Activated CD8-positive, alpha-beta memory T cell treated with anti-CD3 and anti-CD28 coated beads, Interleukin-2, amount 10 ng/mL, durations not matched to agents 7 days and 5 days (primary cell): ENCODE measurements at regions not wholly inside any gene's neighbourhood (a gene's known extent, or its start where the extent isn't known, plus 50 kb on each side); places are given as distances from the start of the nearest gene placed in this dataset.
A peak's percentile ranks its signal among the peaks of the same experiment; 100 is the strongest.

Experiments
- ATAC-seq: fragments of 150-1000 bp; cut with Tn5 transposase; one replicate; pipeline ENCODE4 v1.10.0; 2021; ENCODE audit warnings: moderate library complexity
- CTCF ChIA-PET: fragments of 350-600 bp; sonication (Branson Sonifier 250); formaldehyde crosslinking; loops from one replicate; lab custom pipeline; 2021; ENCODE audit warnings: antibody characterized with exemption; lab: Charles Lee
- DNase-seq: peaks from one replicate; pipeline ENCODE4 v3.0.0-alpha.2; 2020
- H3K27ac Mint-ChIP-seq: one replicate; pipeline ENCODE4 v1.8.0; 2021; ENCODE audit warnings: mild to moderate bottlenecking, mixed read lengths
- H3K27me3 Mint-ChIP-seq: one replicate; pipeline ENCODE4 v1.8.0; 2021; ENCODE audit warnings: mixed read lengths
- H3K36me3 Mint-ChIP-seq: one replicate; pipeline ENCODE4 v1.8.0; 2021; ENCODE audit warnings: mild to moderate bottlenecking, mixed read lengths
- H3K4me1 Mint-ChIP-seq: one replicate; pipeline ENCODE4 v1.8.0; 2021; ENCODE audit warnings: mixed read lengths
- H3K4me3 Mint-ChIP-seq: one replicate; pipeline ENCODE4 v1.8.0; 2021; ENCODE audit warnings: mild to moderate bottlenecking, moderate library complexity, mixed read lengths
- H3K9me3 Mint-ChIP-seq: one replicate; pipeline ENCODE4 v1.8.0; 2022; ENCODE audit warnings: low read depth, mixed read lengths

- Mint-ChIP-seq H3K36me3 (no peaks in the 10 kb centered on the region), H3K4me3 (no peak overlapping the region), H3K9me3 (no peaks in the 10 kb centered on the region), H3K4me1 (no peaks in the 10 kb centered on the region), H3K27me3 (no peaks in the 10 kb centered on the region), H3K27ac (no peak overlapping the region)
- CTCF ChIA-PET = no interaction called here
- ATAC-seq = no peak
- DNase-seq = no peak
These were observed 198.4 kb upstream of the MEF2C start for GRCh38 chr5:89081360-89081759.

- ATAC-seq (no peak), DNase-seq (no peak)
- CTCF ChIA-PET = no interaction called here
- H3K4me3 Mint-ChIP-seq = no peak overlapping the region
- no peaks in the 10 kb centered on the region for H3K4me1 Mint-ChIP-seq
- H3K36me3 Mint-ChIP-seq = no peaks in the 10 kb centered on the region
- no peak overlapping the region for H3K27ac Mint-ChIP-seq
- H3K27me3 Mint-ChIP-seq = no peaks in the 10 kb centered on the region
- no peaks in the 10 kb centered on the region for H3K9me3 Mint-ChIP-seq
These were observed 197.6 kb upstream of the MEF2C start for GRCh38 chr5:89080467-89081116.

- Mint-ChIP-seq H3K4me1 (no peaks in the 10 kb centered on the region), H3K9me3 (no peaks in the 10 kb centered on the region), H3K4me3 (no peak overlapping the region), H3K27me3 (no peaks in the 10 kb centered on the region), H3K36me3 (no peaks in the 10 kb centered on the region), H3K27ac (no peak overlapping the region)
- DNase-seq (no peak), ATAC-seq (no peak)
- CTCF ChIA-PET = no interaction called here
These were observed 190.1 kb upstream of the MEF2C start for GRCh38 chr5:89072842-89073672.

GRCh38 chr5:89071941-89072331 is 189.0 kb upstream of the MEF2C start:
- CTCF ChIA-PET = no interaction called here
- H3K9me3 Mint-ChIP-seq = no peaks in the 10 kb centered on the region
- H3K36me3 Mint-ChIP-seq = no peaks in the 10 kb centered on the region
- no peaks in the 10 kb centered on the region for H3K4me1 Mint-ChIP-seq
- ATAC-seq (no peak), DNase-seq (no peak)
- H3K27me3 Mint-ChIP-seq = no peaks in the 10 kb centered on the region
- no peak overlapping the region for H3K27ac Mint-ChIP-seq
- no peak overlapping the region for H3K4me3 Mint-ChIP-seq

GRCh38 chr5:89071101-89071940 is 188.3 kb upstream of the MEF2C start:
- H3K4me3 Mint-ChIP-seq = no peak overlapping the region
- no peak for ATAC-seq
- CTCF ChIA-PET = no interaction called here
- DNase-seq = no peak
- no peak overlapping the region for H3K27ac Mint-ChIP-seq
- H3K4me1 Mint-ChIP-seq = peaks cover under 1% of the 10 kb centered on the region
- no peaks in the 10 kb centered on the region for H3K9me3 Mint-ChIP-seq
- no peaks in the 10 kb centered on the region for H3K27me3 Mint-ChIP-seq
- H3K36me3 Mint-ChIP-seq = no peaks in the 10 kb centered on the region

GRCh38 chr5:89069591-89069990 is 186.6 kb upstream of the MEF2C start:
- H3K9me3 Mint-ChIP-seq = no peaks in the 10 kb centered on the region
- ATAC-seq (no peak), DNase-seq (no peak)
- peaks cover 7% of the 10 kb centered on the region for H3K4me1 Mint-ChIP-seq
- no peaks in the 10 kb centered on the region for H3K27me3 Mint-ChIP-seq
- no peaks in the 10 kb centered on the region for H3K36me3 Mint-ChIP-seq
- no peak overlapping the region for H3K4me3 Mint-ChIP-seq
- no peak overlapping the region for H3K27ac Mint-ChIP-seq
- CTCF ChIA-PET = no interaction called here

GRCh38 chr5:89067362-89067761 is 184.4 kb upstream of the MEF2C start:
- Mint-ChIP-seq H3K27ac (no peak overlapping the region), H3K36me3 (no peaks in the 10 kb centered on the region), H3K4me1 (peaks cover 11% of the 10 kb centered on the region), H3K9me3 (no peaks in the 10 kb centered on the region), H3K27me3 (no peaks in the 10 kb centered on the region), H3K4me3 (no peak overlapping the region)
- ATAC-seq (no peak), DNase-seq (no peak)
- CTCF ChIA-PET = no interaction called here

GRCh38 chr5:89065919-89066318 is 182.9 kb upstream of the MEF2C start:
- H3K4me1 Mint-ChIP-seq = peaks cover 11% of the 10 kb centered on the region
- CTCF ChIA-PET = no interaction called here

GRCh38 chr5:89064736-89065135 is 181.8 kb upstream of the MEF2C start:
- Mint-ChIP-seq H3K27me3 (no peaks in the 10 kb centered on the region), H3K9me3 (no peaks in the 10 kb centered on the region), H3K4me1 (peaks cover 11% of the 10 kb centered on the region), H3K36me3 (no peaks in the 10 kb centered on the region), H3K27ac (no peak overlapping the region), H3K4me3 (no peak overlapping the region)
- CTCF ChIA-PET = no interaction called here
- DNase-seq (no peak), ATAC-seq (no peak)

More at GRCh38 chr5:89065919-89066318, 182.9 kb upstream of the MEF2C start:
- Mint-ChIP-seq H3K36me3 (no peaks in the 10 kb centered on the region), H3K27me3 (no peaks in the 10 kb centered on the region), H3K27ac (no peak overlapping the region), H3K4me3 (no peak overlapping the region), H3K9me3 (no peaks in the 10 kb centered on the region)
- peak; percentile 51 for DNase-seq
- ATAC-seq = peak; percentile 61

- ATAC-seq = no peak
These were observed 181.1 kb upstream of the MEF2C start for GRCh38 chr5:89064054-89064453.

GRCh38 chr5:89060768-89061167 is 177.8 kb upstream of the MEF2C start:
- Mint-ChIP-seq H3K27me3 (no peaks in the 10 kb centered on the region), H3K4me1 (peaks cover 6% of the 10 kb centered on the region), H3K4me3 (no peak overlapping the region), H3K9me3 (no peaks in the 10 kb centered on the region), H3K36me3 (no peaks in the 10 kb centered on the region), H3K27ac (no peak overlapping the region)
- CTCF ChIA-PET = no interaction called here
- ATAC-seq (no peak), DNase-seq (no peak)

More at GRCh38 chr5:89064054-89064453, 181.1 kb upstream of the MEF2C start:
- CTCF ChIA-PET = no interaction called here
- Mint-ChIP-seq H3K27ac (no peak overlapping the region), H3K36me3 (no peaks in the 10 kb centered on the region), H3K9me3 (no peaks in the 10 kb centered on the region), H3K4me3 (no peak overlapping the region), H3K4me1 (peaks cover 11% of the 10 kb centered on the region), H3K27me3 (no peaks in the 10 kb centered on the region)
- DNase-seq = no peak

GRCh38 chr5:89059274-89059673 is 176.3 kb upstream of the MEF2C start:
- H3K4me1 Mint-ChIP-seq = peaks cover 4% of the 10 kb centered on the region
- CTCF ChIA-PET = no interaction called here
- H3K27ac Mint-ChIP-seq = no peak overlapping the region
- no peaks in the 10 kb centered on the region for H3K9me3 Mint-ChIP-seq
- H3K36me3 Mint-ChIP-seq = no peaks in the 10 kb centered on the region
- DNase-seq (no peak), ATAC-seq (no peak)
- no peaks in the 10 kb centered on the region for H3K27me3 Mint-ChIP-seq
- no peak overlapping the region for H3K4me3 Mint-ChIP-seq

GRCh38 chr5:89055695-89056085 is 172.7 kb upstream of the MEF2C start:
- no peaks in the 10 kb centered on the region for H3K4me1 Mint-ChIP-seq

More at GRCh38 chr5:89055695-89056085, 172.7 kb upstream of the MEF2C start:
- no peaks in the 10 kb centered on the region for H3K9me3 Mint-ChIP-seq
- no peak for DNase-seq
- H3K27ac Mint-ChIP-seq = no peak overlapping the region
- no peak overlapping the region for H3K4me3 Mint-ChIP-seq
- H3K36me3 Mint-ChIP-seq = no peaks in the 10 kb centered on the region
- no peaks in the 10 kb centered on the region for H3K27me3 Mint-ChIP-seq
- CTCF ChIA-PET = no interaction called here
- no peak for ATAC-seq
